ENCODE measurements at regions not wholly inside any gene's neighbourhood (a gene's known extent, or its start where the extent isn't known, plus 50 kb on each side); places are given as distances from the start of the nearest gene placed in this dataset.

DNA sequence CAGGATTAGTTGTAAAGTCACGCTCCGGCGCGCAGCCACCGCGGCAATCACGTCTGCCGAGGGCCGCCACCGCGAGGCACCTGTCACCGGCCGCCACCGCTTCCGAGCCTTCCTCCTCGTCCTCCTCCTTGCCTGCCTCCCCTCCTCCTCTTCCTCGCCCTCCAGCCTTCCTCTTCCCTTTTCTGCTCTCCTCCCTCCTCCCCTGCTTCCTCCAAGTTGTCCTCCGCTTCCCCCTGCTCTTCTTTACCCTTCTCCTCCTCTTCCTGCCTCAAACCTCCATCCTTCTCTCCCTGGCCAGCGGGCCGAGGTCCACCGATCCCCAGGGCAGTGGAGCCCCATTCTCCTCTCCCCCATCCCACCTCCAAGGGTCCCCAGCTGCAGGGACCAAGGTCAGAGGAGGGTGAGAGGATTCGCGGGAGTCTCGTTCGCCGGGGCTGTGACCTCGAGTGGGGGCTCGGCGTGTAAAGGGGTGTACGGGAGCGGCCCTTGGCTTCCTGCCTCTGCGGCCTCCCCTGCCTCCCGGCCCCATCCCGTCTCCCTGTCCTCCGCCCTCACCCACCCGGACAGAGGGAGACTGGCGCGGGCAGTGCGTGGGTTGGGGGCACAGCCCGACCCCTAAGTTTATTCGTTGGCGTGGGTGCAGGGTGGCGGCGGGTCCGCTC is 89.5 kb upstream of the PAX2 start (continued):
- TF ChIP-seq TCF7L2 (IDR thresholded peaks at IDR 0.05; ENCODE audit: borderline replicate concordance, low read depth, low read length) = peak; percentile 50
- no peak for TF ChIP-seq ZNF426 (tag by site-specific recombination; IDR thresholded peaks at IDR 0.05)
- no peak for TF ChIP-seq FEZF1 (tag by site-specific recombination; IDR thresholded peaks at IDR 0.05)
- TF ChIP-seq ZNF555 (tag by site-specific recombination; conservative IDR thresholded peaks at IDR 0.05) = no peak
- TF ChIP-seq ZNF133 (tag by site-specific recombination; IDR thresholded peaks at IDR 0.05) = peak; percentile 76; the same call in 1 of the 2 replicates
- peak; percentile 100 for TF ChIP-seq ZNF366 (tag by site-specific recombination; conservative IDR thresholded peaks at IDR 0.05)
- peak; percentile 63; the same call in 1 of the 2 replicates for TF ChIP-seq ZFP69B (tag by site-specific recombination; IDR thresholded peaks at IDR 0.05)
- TF ChIP-seq, protein P1, sequence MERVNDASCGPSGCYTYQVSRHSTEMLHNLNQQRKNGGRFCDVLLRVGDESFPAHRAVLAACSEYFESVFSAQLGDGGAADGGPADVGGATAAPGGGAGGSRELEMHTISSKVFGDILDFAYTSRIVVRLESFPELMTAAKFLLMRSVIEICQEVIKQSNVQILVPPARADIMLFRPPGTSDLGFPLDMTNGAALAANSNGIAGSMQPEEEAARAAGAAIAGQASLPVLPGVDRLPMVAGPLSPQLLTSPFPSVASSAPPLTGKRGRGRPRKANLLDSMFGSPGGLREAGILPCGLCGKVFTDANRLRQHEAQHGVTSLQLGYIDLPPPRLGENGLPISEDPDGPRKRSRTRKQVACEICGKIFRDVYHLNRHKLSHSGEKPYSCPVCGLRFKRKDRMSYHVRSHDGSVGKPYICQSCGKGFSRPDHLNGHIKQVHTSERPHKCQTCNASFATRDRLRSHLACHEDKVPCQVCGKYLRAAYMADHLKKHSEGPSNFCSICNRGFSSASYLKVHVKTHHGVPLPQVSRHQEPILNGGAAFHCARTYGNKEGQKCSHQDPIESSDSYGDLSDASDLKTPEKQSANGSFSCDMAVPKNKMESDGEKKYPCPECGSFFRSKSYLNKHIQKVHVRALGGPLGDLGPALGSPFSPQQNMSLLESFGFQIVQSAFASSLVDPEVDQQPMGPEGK (tag by site-specific recombination; IDR thresholded peaks at IDR 0.05) = peak; percentile 88

DNA sequence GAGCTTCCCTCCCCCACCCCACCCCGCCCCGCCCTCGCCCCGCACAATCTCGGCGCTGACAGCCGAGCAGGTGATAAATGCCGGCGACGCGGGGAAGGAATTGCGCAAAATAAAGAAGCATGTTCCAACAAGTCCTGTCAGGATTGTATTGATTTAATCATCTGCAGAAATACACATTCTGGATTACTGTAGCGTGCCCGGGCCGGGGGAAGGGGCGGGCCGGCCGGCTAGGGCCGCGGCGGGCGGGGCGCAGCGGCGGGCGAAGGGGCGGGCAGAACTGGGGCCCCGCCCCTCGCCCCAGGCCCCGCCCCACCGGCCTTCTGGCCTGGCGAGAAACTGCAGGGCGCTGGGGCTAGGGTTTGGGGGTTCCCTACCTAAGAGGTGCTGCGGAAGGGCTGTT is 88.9 kb upstream of the PAX2 start:
- no peak overlapping the region; the same call in 1 of the 2 replicates for H3K27ac ChIP-seq (ENCODE audit: extremely low read depth, low read depth, low read length)
- peak overlapping the region; percentile 32 for H3K4me3 ChIP-seq (ENCODE audit: low read depth, low read length)
- POLR2A ChIA-PET = interaction anchor here (0.6 to 1.1 kb wide), 2 partner anchors 88 to 261 kb away, joined by 3 read pairs; no protein-coding TSS in a partner anchor
- H3K4me1 ChIP-seq (ENCODE audit: control insufficient read depth, insufficient read depth, low read length) = peaks cover 9% of the 10 kb centered on the region
- CTCF ChIA-PET = interaction anchor here (0.7 kb wide), 1 partner anchor 32 kb away, joined by 3 read pairs; no protein-coding TSS in a partner anchor
- no peaks in the 10 kb centered on the region for H3K9me3 ChIP-seq (ENCODE audit: control insufficient read depth, insufficient read depth, low read depth, low read length)
- no peaks in the 10 kb centered on the region for H3K36me3 ChIP-seq (ENCODE audit: control insufficient read depth in 2 of 2, insufficient read depth in 1 of 2, low read length in 2 of 2)
- TF ChIP-seq IKZF3 (tag by site-specific recombination; IDR thresholded peaks at IDR 0.05) (peak; percentile 77), ZNF776 (tag by site-specific recombination; IDR thresholded peaks at IDR 0.05; ENCODE audit: borderline replicate concordance) (no peak), ZNF677 (tag by site-specific recombination; IDR thresholded peaks at IDR 0.05) (no peak), ZNF426 (tag by site-specific recombination; IDR thresholded peaks at IDR 0.05) (no peak), ZNF747 (tag by site-specific recombination; IDR thresholded peaks at IDR 0.05) (no peak), ZNF571 (tag by site-specific recombination; IDR thresholded peaks at IDR 0.05) (no peak), ZNF701 (tag by site-specific recombination; IDR thresholded peaks at IDR 0.05) (no peak), ZNF626 (tag by site-specific recombination; IDR thresholded peaks at IDR 0.05) (no peak), ZNF416 (tag by site-specific recombination; IDR thresholded peaks at IDR 0.05) (no peak), ZNF548 (tag by site-specific recombination; IDR thresholded peaks at IDR 0.05) (no peak), ZNF660 (tag by site-specific recombination; IDR thresholded peaks at IDR 0.05) (peak; percentile 72; the same call in 1 of the 2 replicates), ZBTB20 (tag by site-specific recombination; IDR thresholded peaks at IDR 0.05) (peak; percentile 70), ZNF366 (tag by site-specific recombination; conservative IDR thresholded peaks at IDR 0.05) (no peak), HOXA7 (CRISPR knock-in tag; IDR thresholded peaks at IDR 0.05; ENCODE audit: borderline replicate concordance) (no peak)
- TF ChIP-seq, protein P2, sequence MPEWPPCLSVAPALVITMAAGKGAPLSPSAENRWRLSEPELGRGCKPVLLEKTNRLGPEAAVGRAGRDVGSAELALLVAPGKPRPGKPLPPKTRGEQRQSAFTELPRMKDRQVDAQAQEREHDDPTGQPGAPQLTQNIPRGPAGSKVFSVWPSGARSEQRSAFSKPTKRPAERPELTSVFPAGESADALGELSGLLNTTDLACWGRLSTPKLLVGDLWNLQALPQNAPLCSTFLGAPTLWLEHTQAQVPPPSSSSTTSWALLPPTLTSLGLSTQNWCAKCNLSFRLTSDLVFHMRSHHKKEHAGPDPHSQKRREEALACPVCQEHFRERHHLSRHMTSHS (tag by site-specific recombination; IDR thresholded peaks at IDR 0.05) = no peak
- TF ChIP-seq, protein P3, sequence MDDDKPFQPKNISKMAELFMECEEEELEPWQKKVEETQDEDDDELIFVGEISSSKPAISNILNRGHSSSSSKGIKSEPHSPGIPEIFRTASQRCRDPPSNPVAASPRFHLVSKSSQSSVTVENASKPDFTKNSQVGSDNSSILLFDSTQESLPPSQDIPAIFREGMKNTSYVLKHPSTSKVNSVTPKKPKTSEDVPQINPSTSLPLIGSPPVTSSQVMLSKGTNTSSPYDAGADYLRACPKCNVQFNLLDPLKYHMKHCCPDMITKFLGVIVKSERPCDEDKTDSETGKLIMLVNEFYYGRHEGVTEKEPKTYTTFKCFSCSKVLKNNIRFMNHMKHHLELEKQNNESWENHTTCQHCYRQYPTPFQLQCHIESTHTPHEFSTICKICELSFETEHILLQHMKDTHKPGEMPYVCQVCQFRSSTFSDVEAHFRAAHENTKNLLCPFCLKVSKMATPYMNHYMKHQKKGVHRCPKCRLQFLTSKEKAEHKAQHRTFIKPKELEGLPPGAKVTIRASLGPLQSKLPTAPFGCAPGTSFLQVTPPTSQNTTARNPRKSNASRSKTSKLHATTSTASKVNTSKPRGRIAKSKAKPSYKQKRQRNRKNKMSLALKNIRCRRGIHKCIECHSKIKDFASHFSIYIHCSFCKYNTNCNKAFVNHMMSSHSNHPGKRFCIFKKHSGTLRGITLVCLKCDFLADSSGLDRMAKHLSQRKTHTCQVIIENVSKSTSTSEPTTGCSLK (tag by site-specific recombination; IDR thresholded peaks at IDR 0.05) = no peak
- TF ChIP-seq, protein P4, sequence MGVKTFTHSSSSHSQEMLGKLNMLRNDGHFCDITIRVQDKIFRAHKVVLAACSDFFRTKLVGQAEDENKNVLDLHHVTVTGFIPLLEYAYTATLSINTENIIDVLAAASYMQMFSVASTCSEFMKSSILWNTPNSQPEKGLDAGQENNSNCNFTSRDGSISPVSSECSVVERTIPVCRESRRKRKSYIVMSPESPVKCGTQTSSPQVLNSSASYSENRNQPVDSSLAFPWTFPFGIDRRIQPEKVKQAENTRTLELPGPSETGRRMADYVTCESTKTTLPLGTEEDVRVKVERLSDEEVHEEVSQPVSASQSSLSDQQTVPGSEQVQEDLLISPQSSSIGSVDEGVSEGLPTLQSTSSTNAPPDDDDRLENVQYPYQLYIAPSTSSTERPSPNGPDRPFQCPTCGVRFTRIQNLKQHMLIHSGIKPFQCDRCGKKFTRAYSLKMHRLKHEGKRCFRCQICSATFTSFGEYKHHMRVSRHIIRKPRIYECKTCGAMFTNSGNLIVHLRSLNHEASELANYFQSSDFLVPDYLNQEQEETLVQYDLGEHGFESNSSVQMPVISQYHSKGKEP (tag by site-specific recombination; IDR thresholded peaks at IDR 0.05) = peak; percentile 79
- TF ChIP-seq, protein P5, sequence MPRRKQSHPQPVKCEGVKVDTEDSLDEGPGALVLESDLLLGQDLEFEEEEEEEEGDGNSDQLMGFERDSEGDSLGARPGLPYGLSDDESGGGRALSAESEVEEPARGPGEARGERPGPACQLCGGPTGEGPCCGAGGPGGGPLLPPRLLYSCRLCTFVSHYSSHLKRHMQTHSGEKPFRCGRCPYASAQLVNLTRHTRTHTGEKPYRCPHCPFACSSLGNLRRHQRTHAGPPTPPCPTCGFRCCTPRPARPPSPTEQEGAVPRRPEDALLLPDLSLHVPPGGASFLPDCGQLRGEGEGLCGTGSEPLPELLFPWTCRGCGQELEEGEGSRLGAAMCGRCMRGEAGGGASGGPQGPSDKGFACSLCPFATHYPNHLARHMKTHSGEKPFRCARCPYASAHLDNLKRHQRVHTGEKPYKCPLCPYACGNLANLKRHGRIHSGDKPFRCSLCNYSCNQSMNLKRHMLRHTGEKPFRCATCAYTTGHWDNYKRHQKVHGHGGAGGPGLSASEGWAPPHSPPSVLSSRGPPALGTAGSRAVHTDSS (tag by site-specific recombination; IDR thresholded peaks at IDR 0.05) = no peak
- TF ChIP-seq, protein P6, sequence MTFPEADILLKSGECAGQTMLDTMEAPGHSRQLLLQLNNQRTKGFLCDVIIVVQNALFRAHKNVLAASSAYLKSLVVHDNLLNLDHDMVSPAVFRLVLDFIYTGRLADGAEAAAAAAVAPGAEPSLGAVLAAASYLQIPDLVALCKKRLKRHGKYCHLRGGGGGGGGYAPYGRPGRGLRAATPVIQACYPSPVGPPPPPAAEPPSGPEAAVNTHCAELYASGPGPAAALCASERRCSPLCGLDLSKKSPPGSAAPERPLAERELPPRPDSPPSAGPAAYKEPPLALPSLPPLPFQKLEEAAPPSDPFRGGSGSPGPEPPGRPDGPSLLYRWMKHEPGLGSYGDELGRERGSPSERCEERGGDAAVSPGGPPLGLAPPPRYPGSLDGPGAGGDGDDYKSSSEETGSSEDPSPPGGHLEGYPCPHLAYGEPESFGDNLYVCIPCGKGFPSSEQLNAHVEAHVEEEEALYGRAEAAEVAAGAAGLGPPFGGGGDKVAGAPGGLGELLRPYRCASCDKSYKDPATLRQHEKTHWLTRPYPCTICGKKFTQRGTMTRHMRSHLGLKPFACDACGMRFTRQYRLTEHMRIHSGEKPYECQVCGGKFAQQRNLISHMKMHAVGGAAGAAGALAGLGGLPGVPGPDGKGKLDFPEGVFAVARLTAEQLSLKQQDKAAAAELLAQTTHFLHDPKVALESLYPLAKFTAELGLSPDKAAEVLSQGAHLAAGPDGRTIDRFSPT (tag by site-specific recombination; IDR thresholded peaks at IDR 0.05) = no peak

Data from HEK293 (cell line).